ENCODE measurements at regions not wholly inside any gene's neighbourhood (a gene's known extent, or its start where the extent isn't known, plus 50 kb on each side); places are given as distances from the start of the nearest gene placed in this dataset.
"Not testable (repeated sequence)": the region's sequence is repeated elsewhere in the genome, so short reads cannot be mapped to it uniquely, and the experiment has no call there.

- not testable (repeated sequence) for TF ChIP-seq NR2F2 (IDR thresholded peaks at IDR 0.05; ENCODE audit: borderline replicate concordance, low read depth); ZFX (CRISPR knock-in tag; IDR thresholded peaks at IDR 0.05; ENCODE audit: low read depth); WIZ (CRISPR knock-in tag; IDR thresholded peaks at IDR 0.05); POLR2AphosphoS5 (IDR thresholded peaks at IDR 0.05; ENCODE audit: low read depth, low read length); ZNF121 (CRISPR knock-in tag; IDR thresholded peaks at IDR 0.05); ZNF280B (CRISPR knock-in tag; IDR thresholded peaks at IDR 0.05; ENCODE audit: borderline replicate concordance); PHF8 (CRISPR knock-in tag; IDR thresholded peaks at IDR 0.05); NFIC (IDR thresholded peaks at IDR 0.05; ENCODE audit: low read length); JARID2 (CRISPR knock-in tag; IDR thresholded peaks at IDR 0.05; ENCODE audit: insufficient replicate concordance)
- TF ChIP-seq, protein P1, sequence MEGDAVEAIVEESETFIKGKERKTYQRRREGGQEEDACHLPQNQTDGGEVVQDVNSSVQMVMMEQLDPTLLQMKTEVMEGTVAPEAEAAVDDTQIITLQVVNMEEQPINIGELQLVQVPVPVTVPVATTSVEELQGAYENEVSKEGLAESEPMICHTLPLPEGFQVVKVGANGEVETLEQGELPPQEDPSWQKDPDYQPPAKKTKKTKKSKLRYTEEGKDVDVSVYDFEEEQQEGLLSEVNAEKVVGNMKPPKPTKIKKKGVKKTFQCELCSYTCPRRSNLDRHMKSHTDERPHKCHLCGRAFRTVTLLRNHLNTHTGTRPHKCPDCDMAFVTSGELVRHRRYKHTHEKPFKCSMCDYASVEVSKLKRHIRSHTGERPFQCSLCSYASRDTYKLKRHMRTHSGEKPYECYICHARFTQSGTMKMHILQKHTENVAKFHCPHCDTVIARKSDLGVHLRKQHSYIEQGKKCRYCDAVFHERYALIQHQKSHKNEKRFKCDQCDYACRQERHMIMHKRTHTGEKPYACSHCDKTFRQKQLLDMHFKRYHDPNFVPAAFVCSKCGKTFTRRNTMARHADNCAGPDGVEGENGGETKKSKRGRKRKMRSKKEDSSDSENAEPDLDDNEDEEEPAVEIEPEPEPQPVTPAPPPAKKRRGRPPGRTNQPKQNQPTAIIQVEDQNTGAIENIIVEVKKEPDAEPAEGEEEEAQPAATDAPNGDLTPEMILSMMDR (CRISPR knock-in tag; IDR thresholded peaks at IDR 0.05), result not testable (repeated sequence)
Observed at GRCh38 chr4:179378847-179379246, 1936.6 kb upstream of the AGA start.

All from HepG2 (cell line).